DMS 273 (cell line): ENCODE measurements at regions not wholly inside any gene's neighbourhood (a gene's known extent, or its start where the extent isn't known, plus 50 kb on each side); places are given as distances from the start of the nearest gene placed in this dataset.
"Not testable (repeated sequence)": the region's sequence is repeated elsewhere in the genome, so short reads cannot be mapped to it uniquely, and the experiment has no call there.

Experiments
- DNase-seq: peaks from one replicate; lab custom pipeline; 2025; ENCODE audit not compliant: unreplicated experiment; lab: John Stamatoyannopoulos, UW

DNA sequence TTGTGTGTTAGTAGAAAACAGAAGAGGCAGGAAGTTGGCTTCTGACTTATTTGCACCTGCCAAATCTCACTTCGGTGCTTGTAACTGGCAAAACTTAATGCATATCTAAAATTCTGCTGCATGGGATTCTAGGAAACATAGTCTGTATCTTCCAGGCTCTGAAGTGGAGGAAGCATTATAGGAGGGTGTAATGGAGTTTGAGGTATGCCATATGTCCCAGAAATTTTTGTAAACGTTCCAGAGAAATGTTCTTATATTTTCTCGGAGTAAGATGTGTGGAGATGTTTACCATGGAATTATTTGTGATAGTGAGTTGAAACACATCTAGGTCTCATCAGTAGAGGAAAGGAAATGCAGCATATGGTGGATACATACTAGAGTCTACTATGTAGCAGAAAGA is 1329.0 kb upstream of the NUDT12 start:
- DNase-seq: no peak

DNA sequence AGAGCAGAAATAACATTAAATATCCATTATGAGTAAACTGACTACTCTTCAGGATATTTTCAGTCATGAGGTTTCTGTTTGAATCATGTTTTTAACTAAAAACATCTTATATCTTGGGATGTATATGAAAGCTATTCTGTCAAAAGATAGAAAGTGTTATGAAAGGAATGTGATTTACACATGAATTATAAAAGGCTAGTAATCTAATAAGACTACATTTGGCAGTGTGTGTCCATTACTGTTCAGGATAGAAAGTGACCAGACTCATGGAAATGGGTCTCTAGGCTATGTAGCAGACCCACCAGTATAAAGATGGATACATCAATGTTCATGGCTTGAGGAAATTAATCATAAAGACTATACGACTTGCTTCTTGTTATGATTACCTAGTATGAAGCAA is 1328.2 kb upstream of the NUDT12 start:
- DNase-seq: no peak

GRCh38 chr5:104859437-104859836 is 1296.8 kb upstream of the NUDT12 start:
- DNase-seq: no peak

DNA sequence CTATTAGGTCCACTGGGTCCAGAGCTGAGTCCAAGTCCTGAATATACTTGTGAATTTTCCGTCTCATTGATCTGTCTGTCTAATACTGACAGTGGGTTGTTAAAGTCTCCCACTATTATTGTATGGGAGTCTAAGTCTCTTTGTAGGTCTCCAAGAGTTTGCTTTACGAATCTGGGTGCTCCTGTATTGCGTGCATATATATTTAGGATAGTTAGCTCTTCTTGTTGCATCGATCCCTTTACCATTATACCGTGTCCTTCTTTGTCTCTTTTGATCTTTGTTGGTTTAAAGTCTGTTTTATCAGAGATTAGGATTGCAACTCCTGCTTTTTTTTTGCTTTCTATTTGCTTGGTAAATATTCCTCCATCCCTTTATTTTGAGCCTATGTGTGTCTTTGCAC is 1289.5 kb upstream of the NUDT12 start:
- DNase-seq: not testable (repeated sequence)

GRCh38 chr5:104845541-104845940 is 1283.0 kb upstream of the NUDT12 start:
- DNase-seq: no peak

DNA sequence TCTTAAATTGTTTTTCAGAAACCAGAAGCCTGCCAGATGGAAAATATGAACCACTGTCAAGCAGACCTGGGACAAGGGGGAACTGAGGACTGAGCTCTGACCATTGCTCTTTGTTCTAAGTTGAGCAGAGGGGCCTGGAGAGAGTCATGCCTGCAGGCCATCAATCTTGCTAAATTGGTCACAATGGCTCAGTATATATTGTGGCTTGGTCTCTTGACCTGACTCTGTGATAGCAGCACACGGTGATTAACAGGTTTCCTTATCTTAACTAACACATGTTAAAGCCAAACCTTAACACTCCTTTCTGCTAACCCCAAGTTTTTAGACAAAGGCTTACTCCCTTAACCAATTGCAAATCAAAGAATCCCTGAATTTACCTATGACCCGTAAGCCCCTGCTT is 1281.2 kb upstream of the NUDT12 start:
- DNase-seq: no peak

DNA sequence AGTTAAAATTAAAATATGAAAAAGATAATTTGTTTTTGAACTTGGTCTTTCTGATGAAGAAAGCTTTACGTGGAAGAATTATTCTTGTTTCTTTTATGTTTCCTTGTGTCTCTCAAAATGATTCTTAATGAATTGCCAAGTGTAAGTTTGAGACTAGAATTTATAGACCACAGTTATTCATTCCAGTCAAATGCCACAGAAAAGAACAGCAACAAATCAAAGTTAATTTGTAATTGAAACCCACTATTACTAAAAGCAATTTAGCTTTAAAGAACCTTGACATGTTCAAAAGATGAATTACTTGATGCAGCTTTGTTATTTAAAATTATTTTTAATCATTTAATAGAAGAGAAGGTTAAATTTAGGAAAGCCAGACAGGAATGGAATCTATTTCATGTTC is 1277.7 kb upstream of the NUDT12 start:
- DNase-seq: no peak

DNA sequence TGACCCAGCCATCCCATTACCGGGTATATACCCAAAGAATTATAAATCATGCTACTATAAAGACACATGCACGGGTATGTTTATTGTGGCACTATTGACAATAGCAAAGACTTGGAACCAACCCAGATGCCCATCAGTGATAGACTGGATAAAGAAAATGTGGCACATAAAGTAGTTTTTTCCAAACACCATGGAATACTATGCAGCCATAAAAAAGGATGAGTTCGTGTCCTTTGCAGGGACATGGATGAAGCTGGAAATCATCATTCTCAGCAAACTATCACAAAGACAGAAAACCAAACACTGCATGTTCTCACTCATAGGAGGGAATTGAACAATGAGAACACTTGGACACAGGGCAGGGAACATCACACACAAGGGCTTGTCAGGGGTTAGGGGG is 1268.9 kb upstream of the NUDT12 start:
- not testable (repeated sequence) for DNase-seq

DNA sequence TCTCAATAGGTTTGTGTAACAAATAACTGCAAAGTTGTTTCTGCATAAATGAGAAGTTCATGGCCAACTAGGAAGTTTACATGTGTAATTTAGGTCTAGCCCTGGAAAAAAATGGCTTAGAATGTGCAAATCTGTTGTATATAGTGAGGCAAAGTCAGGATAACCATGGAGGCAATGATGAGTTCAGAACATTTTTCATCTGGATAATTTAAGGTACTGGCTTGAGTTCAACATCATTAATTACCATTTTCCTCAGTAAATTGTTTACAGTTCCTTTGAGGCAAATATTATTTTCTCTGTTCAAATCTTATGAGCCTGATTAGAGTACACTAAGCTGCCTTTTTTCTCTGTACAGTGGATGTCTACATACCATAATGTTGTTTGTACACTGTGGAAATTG is 1259.0 kb upstream of the NUDT12 start:
- no peak for DNase-seq

DNA sequence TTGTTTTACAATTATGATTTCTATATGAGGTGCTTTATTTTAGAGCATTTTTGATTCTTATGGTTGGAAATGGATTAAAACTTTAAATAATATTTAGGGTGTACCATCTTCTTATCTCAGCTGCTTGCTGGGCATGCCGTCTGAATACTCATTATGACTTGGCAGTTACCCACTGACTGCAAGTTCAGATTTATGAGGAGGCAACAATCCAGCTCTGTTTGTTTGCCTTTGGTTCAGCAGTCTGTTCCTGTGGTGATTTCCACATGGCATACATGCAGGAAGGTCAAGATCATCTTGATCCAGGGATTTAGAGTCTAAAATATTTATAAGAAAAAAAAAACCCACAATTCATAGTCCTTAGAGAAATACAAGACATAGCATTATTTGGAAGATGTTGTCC is 1254.5 kb upstream of the NUDT12 start:
- peak; percentile 54 for DNase-seq

DNA sequence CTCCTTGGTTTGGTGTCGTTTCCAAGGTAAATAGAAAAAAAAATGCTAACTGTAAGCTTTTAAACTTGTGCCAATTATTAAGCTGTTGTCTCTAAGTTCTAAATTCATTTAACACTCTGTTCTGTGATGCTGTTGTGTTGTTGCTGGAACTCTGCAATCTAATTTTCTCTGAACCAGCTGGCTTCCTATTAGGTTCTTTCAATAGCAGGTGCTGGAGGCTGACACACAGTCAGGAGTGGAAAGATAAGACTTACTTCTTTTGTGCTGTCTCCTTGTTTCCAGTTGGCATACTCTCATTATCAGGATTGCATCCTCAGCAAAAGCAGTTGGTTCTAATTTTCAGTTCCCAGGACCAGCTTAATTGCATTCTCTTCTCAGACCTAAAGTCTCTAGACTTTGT is 1252.6 kb upstream of the NUDT12 start:
- peak; percentile 67 for DNase-seq

DNA sequence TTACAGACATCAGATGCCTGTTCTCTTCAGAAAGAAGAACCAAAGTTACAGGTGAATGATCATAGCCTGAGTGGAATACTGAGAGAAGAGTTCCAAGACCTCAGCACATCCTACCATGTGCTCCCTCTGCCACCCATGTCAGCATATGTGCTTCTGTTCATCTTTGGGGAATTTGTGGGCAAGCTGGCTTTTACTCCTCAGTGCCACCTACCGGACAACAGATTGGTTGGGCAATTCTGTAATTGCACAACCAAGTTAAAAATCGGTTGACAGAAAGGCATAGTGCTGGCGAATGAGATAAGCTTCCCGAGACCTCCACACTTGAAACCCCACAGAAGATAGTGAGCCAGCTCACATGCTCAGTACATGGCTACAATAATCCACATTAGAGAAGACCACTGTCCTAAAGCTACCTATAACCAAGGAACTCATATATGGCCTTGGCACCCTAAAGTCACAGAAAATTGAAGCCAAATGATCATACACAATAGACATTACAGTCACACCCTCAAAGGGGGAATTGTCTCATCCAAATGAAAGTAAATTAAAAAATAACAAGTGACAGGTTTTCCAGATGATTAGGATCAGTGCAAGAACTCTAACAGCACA is 1238.0 kb upstream of the NUDT12 start:
- DNase-seq: no peak

DNA sequence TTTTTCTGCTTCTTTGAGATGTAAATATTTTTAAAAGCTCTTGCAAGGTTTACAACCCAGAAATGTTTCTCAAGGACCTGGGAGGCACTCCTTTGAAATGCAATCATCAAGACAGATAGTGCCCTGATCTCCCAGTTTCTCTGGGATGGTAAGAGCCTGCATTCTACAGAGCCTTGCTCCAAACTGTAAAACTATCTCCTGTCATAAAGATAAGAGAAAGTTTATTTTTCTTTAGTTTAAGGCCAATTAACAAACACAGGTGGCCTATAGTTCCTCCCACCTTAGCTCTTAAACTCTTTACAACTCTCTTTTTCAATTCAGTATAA is 1231.1 kb upstream of the NUDT12 start:
- no peak for DNase-seq

DNA sequence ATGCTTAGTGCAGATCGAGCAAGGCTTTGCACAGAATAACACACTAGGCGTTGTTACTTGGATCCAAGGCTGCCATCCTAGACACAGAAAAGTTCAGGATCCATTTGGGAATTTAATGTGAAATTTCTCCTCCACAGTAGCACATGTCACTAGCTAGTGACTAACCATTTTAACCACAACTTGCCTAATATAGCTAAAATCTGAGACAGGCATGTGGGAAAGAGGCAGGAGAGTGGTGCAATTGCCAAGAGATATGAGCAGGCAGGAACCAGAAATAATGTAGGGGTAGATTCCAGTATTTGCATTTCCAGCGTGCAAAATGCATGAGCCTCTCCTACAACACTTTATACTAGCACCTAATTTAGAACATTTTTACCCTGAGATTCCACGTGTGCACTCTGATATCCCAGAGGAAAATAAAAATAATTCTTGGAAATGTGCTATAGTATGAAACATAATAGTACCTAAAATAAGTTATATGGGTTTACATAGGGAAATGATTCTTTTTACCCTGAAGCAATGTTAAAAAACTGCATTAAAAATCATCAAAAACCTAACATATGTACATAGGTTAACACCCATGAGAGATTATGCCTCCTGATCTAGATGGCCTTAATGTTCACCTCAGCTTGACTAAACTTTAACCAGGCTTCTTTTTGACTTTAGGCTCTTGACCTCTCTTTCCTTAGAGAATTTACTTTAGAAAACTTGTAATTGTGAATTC is 1230.6 kb upstream of the NUDT12 start:
- DNase-seq: no peak

GRCh38 chr5:104789366-104789765 is 1226.8 kb upstream of the NUDT12 start:
- DNase-seq: no peak

DNA sequence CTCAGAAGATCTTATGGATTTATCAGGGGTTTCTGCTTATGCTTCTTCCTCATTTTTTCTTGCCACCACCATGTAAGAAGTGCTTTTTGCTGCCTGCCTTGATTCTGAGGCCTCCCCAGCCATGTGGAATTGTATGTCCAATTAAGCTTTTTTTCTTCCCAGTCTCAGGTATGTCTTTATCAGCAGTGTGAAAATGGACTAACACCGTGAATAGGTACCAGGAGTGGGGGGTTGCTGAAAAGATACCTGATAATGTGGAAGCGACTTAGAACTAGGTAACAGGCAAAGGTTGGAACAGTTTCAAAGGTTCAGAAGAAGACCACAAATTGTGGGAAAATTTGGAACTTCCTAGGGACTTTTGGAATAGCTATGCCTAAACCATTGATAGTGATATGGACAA is 1222.5 kb upstream of the NUDT12 start:
- DNase-seq: no peak

- no peak for DNase-seq
These were observed 1211.8 kb upstream of the NUDT12 start for GRCh38 chr5:104774372-104774771.

- DNase-seq: no peak
These were observed 1201.6 kb upstream of the NUDT12 start for GRCh38 chr5:104764197-104764596.

DNA sequence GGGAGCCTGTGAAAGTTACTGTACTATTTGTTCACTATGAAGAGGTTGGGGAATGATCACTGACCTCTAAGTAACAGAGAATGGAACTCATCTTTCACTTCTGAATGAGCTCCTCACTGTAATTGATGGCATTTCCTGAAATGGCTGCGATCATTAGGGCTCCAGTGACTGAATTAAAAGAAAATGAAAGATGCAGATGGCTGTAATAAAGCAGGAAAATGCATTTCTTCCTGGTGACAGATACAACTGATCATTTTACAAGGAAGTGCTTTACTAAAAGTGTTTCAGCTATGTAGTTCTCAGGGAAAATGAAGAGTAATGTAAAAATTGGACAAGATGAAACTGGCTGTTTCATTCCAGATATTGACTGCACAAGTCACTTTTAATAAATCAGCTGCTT is 1200.6 kb upstream of the NUDT12 start:
- no peak for DNase-seq

DNA sequence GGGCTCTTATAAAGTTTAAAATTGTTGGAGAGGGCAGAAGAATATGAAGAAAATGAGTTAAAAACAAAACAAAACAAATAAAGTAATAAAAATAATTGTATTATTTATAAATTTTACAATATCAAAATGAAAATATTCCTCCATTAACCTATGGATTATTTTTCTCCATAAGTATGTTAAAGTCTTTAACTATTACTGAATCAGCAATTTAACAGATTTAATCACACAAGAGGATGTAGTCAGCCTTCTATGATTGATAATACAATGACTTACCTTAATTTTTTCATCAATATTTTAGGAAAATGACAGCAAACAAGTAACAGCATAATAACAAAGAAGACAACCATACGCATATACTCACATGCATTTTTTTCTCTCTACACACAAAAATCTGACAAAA is 1195.3 kb upstream of the NUDT12 start:
- DNase-seq: no peak

- DNase-seq: no peak
These were observed 1193.2 kb upstream of the NUDT12 start for GRCh38 chr5:104755806-104756205.

DNA sequence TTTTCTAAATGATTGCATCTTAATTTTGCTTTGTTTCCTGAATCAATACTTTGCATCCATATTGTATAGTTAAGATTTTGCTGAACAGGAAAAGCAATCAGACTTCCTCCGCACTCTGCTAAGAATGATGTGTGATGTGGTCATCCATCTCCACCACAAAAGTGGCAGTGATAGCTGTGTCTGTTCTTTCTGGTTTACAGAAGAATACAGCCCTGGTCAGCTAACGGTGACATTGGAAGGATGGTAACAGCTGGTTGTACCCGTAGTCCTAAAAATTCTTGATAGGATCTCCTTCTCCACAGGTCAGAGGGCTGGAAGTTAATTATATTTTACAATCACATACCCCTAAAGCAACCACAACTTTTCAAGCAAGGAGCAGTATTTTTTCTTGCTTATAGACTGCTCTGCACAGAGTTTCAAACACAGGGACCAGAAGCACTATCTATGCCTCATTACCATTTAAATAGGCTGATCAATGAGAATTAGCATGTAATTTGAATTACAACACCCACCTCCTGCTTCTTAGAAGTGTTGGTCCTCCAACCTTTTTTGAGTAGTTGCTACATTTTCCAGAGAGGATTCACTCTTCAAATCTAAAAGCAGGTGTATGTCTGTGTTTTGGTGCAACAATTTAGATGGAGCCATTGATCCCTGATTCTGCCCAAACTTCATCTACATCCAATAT is 1191.9 kb upstream of the NUDT12 start:
- no peak for DNase-seq

GRCh38 chr5:104751969-104752368 is 1189.4 kb upstream of the NUDT12 start:
- DNase-seq: no peak
